SU-DHL-6 (cell line): ENCODE measurements at regions not wholly inside any gene's neighbourhood (a gene's known extent, or its start where the extent isn't known, plus 50 kb on each side); places are given as distances from the start of the nearest gene placed in this dataset.

Experiments
- H2AFZ ChIP-seq: fragments of 200-600 bp; sonication (generic); 2 replicates; pipeline ENCODE4 v1.6.1; 2014; ENCODE audit warnings: low read depth, mild to moderate bottlenecking, moderate library complexity, mixed read lengths, antibody characterized with exemption, low read length; ENCODE audit not compliant: severe bottlenecking
- H3F3A ChIP-seq: fragments of 200-600 bp; shearing (Covaris generic); 2 replicates; pipeline ENCODE4 v1.6.0; 2016; ENCODE audit warnings: antibody characterized with exemption, mild to moderate bottlenecking; ENCODE audit not compliant: insufficient read depth
- H3K27ac ChIP-seq: fragments of 200-600 bp; sonication (generic); 2 replicates; pipeline ENCODE4 v1.5.1; 2016; ENCODE audit warnings: low read depth, mild to moderate bottlenecking, low read length, moderate library complexity, mixed read lengths
- H3K27me3 ChIP-seq: fragments of 200-600 bp; sonication (generic), shearing (Covaris generic); 2 replicates; pipeline ENCODE4 v1.6.0; 2014; ENCODE audit warnings: mild to moderate bottlenecking, low read length
- H3K36me3 ChIP-seq: fragments of 200-600 bp; sonication (generic); 2 replicates; pipeline ENCODE4 v1.6.1; 2014; ENCODE audit warnings: mild to moderate bottlenecking, low read length, mixed read lengths
- H3K4me2 ChIP-seq: fragments of 300-600, 200-600 bp; shearing (Covaris generic), sonication (generic); 2 replicates; pipeline ENCODE4 v1.6.0; 2014; ENCODE audit warnings: low read length, low read depth, mild to moderate bottlenecking; ENCODE audit not compliant: poor library complexity, severe bottlenecking
- H3K4me3 ChIP-seq: fragments of 200-600 bp; sonication (generic); 2 replicates; pipeline ENCODE4 v1.5.1; 2014; ENCODE audit warnings: antibody characterized with exemption, low read length, mild to moderate bottlenecking, mixed read lengths; ENCODE audit not compliant: insufficient read depth, poor library complexity, severe bottlenecking
- H3K79me2 ChIP-seq: fragments of 200-600 bp; sonication (generic); 2 replicates; pipeline ENCODE4 v1.6.1; 2014; ENCODE audit warnings: mild to moderate bottlenecking, low read length, moderate library complexity; ENCODE audit not compliant: insufficient read depth
- H3K9ac ChIP-seq: fragments of 200-600 bp; sonication (generic); 2 replicates; pipeline ENCODE4 v1.7.0; 2014; ENCODE audit warnings: mild to moderate bottlenecking, low read length
- H3K9me2 ChIP-seq: fragments of 200-600 bp; sonication (generic); replicated peaks from 2 replicates; pipeline ENCODE4 v1.6.1; 2014; ENCODE audit warnings: low read length; ENCODE audit not compliant: insufficient read depth
- H3K9me3 ChIP-seq: fragments of 200-600 bp; sonication (generic); 2 replicates; pipeline ENCODE4 v1.6.1; 2014; ENCODE audit warnings: low read length, mixed read lengths; ENCODE audit not compliant: insufficient read depth
- H4K20me1 ChIP-seq: fragments of 200-600 bp; sonication (generic); 2 replicates; pipeline ENCODE4 v1.6.1; 2014; ENCODE audit warnings: low read depth, mild to moderate bottlenecking, antibody characterized with exemption, low read length, moderate library complexity, mixed read lengths
- CTCF ChIP-seq: fragments of 200-600 bp; sonication (generic); IDR thresholded peaks from one replicate; pipeline ENCODE4 v1.5.1; 2017; ENCODE audit warnings: antibody characterized with exemption, mild to moderate bottlenecking, low read length, moderate library complexity; ENCODE audit not compliant: insufficient read depth, poor library complexity, severe bottlenecking
- EZH2phosphoT487 ChIP-seq: fragments of 200-600 bp; sonication (generic), shearing (Covaris generic); conservative IDR thresholded peaks from 2 replicates; pipeline ENCODE4 v1.6.1; 2018; ENCODE audit warnings: mild to moderate bottlenecking, antibody characterized with exemption, low read length, moderate library complexity, mixed read lengths

GRCh38 chr14:98598576-98598975 is 673.4 kb downstream of the BCL11B start:
- TF ChIP-seq EZH2phosphoT487 (no peak), CTCF (no peak)
- H3K9me2 ChIP-seq: no peaks in the 10 kb centered on the region
- no peaks in the 10 kb centered on the region for H3K79me2 ChIP-seq
- no peaks in the 10 kb centered on the region for H3K9me3 ChIP-seq
- no peaks in the 10 kb centered on the region for H3K36me3 ChIP-seq
- H3K27ac ChIP-seq: no peak overlapping the region
- no peaks in the 10 kb centered on the region for H3K27me3 ChIP-seq
- H3K9ac ChIP-seq: no peak overlapping the region
- no peaks in the 10 kb centered on the region for H3F3A ChIP-seq
- no peak overlapping the region for H3K4me2 ChIP-seq
- H4K20me1 ChIP-seq: no peaks in the 10 kb centered on the region
- no peak overlapping the region for H2AFZ ChIP-seq
- H3K4me3 ChIP-seq: no peak overlapping the region

GRCh38 chr14:98599082-98599481 is 672.9 kb downstream of the BCL11B start:
- no peaks in the 10 kb centered on the region for H3K27me3 ChIP-seq
- H3K27ac ChIP-seq: no peak overlapping the region
- H4K20me1 ChIP-seq: no peaks in the 10 kb centered on the region
- no peaks in the 10 kb centered on the region for H3K9me2 ChIP-seq
- no peak overlapping the region for H2AFZ ChIP-seq
- no peaks in the 10 kb centered on the region for H3K79me2 ChIP-seq
- H3K36me3 ChIP-seq: no peaks in the 10 kb centered on the region
- H3F3A ChIP-seq: no peaks in the 10 kb centered on the region
- no peaks in the 10 kb centered on the region for H3K9me3 ChIP-seq
- H3K9ac ChIP-seq: no peak overlapping the region
- no peak overlapping the region for H3K4me2 ChIP-seq
- no peak overlapping the region for H3K4me3 ChIP-seq
- no peak for TF ChIP-seq EZH2phosphoT487

GRCh38 chr14:98602983-98603382 is 669.0 kb downstream of the BCL11B start:
- H3K9me3 ChIP-seq: no peaks in the 10 kb centered on the region
- H3K9ac ChIP-seq: no peak overlapping the region
- no peak for TF ChIP-seq EZH2phosphoT487
- TF ChIP-seq CTCF: no peak
- H4K20me1 ChIP-seq: no peaks in the 10 kb centered on the region
- no peaks in the 10 kb centered on the region for H3K79me2 ChIP-seq
- H2AFZ ChIP-seq: no peak overlapping the region
- no peaks in the 10 kb centered on the region for H3K36me3 ChIP-seq
- no peaks in the 10 kb centered on the region for H3K9me2 ChIP-seq
- no peak overlapping the region for H3K27ac ChIP-seq
- H3K4me3 ChIP-seq: no peak overlapping the region
- no peaks in the 10 kb centered on the region for H3F3A ChIP-seq
- no peak overlapping the region for H3K4me2 ChIP-seq
- H3K27me3 ChIP-seq: no peaks in the 10 kb centered on the region

- Histone ChIP-seq H3K36me3 (no peaks in the 10 kb centered on the region), H3K4me2 (no peak overlapping the region), H3K9me3 (no peaks in the 10 kb centered on the region), H4K20me1 (no peaks in the 10 kb centered on the region), H3K79me2 (no peaks in the 10 kb centered on the region), H3F3A (no peaks in the 10 kb centered on the region), H2AFZ (no peak overlapping the region), H3K9ac (no peak overlapping the region), H3K27ac (no peak overlapping the region), H3K9me2 (no peaks in the 10 kb centered on the region), H3K27me3 (no peaks in the 10 kb centered on the region), H3K4me3 (no peak overlapping the region)
- no peak for TF ChIP-seq CTCF
Observed at GRCh38 chr14:98605043-98605442, 667.0 kb downstream of the BCL11B start.
